GM23338 (cell line): ENCODE measurements at regions not wholly inside any gene's neighbourhood (a gene's known extent, or its start where the extent isn't known, plus 50 kb on each side); places are given as distances from the start of the nearest gene placed in this dataset.

Source experiments
- ATAC-seq: fragments of 200-7000 bp; cut with Tn5 transposase; 3 replicates; pipeline ENCODE4 v1.9.1; 2020
- DNase-seq: peaks from one replicate; pipeline ENCODE4 v3.0.0-alpha.2; 2015; ENCODE audit warnings: low spot score
- H2AFZ ChIP-seq: fragments of 200-600 bp; sonication (generic); 2 replicates; pipeline ENCODE4 v1.8.0; 2016; ENCODE audit warnings: antibody characterized with exemption, mild to moderate bottlenecking, moderate library complexity
- H3F3A ChIP-seq: fragments of 200-600 bp; sonication (generic); replicated peaks from 2 replicates; pipeline ENCODE4 v1.8.0; 2017; ENCODE audit warnings: antibody characterized with exemption, mixed run types, low read depth
- H3K27ac ChIP-seq: fragments of 200-600 bp; sonication (generic); 2 replicates; pipeline ENCODE4 v1.6.1; 2016; ENCODE audit warnings: low read depth
- H3K27me3 ChIP-seq: fragments of 200-600 bp; sonication (generic); 2 replicates; pipeline ENCODE4 v1.8.0; 2016; ENCODE audit warnings: mild to moderate bottlenecking, mixed run types, moderate library complexity; ENCODE audit not compliant: insufficient read depth
- H3K36me3 ChIP-seq: fragments of 200-600 bp; sonication (generic); 2 replicates; pipeline ENCODE4 v1.8.0; 2016; ENCODE audit warnings: mild to moderate bottlenecking; ENCODE audit not compliant: insufficient read depth
- H3K4me1 ChIP-seq: fragments of 200-600 bp; sonication (generic); 2 replicates; pipeline ENCODE4 v1.8.0; 2016; ENCODE audit warnings: mild to moderate bottlenecking, moderate library complexity; ENCODE audit not compliant: insufficient read depth
- H3K4me2 ChIP-seq: fragments of 200-600 bp; sonication (generic); 2 replicates; pipeline ENCODE4 v1.7.1; 2017; ENCODE audit warnings: mixed run types
- H3K4me3 ChIP-seq: fragments of 200-600 bp; sonication (generic); 2 replicates; pipeline ENCODE4 v1.6.1; 2016; ENCODE audit warnings: mixed run types
- H3K79me2 ChIP-seq: fragments of 200-600 bp; sonication (generic); replicated peaks from 2 replicates; pipeline ENCODE4 v1.8.0; 2017; ENCODE audit warnings: mild to moderate bottlenecking; ENCODE audit not compliant: insufficient read depth
- H3K9me2 ChIP-seq: fragments of 200-600 bp; sonication (generic); 2 replicates; pipeline ENCODE4 v1.8.0; 2017; ENCODE audit not compliant: insufficient read depth
- H4K20me1 ChIP-seq: fragments of 200-600 bp; sonication (generic); replicated peaks from 2 replicates; pipeline ENCODE4 v1.8.0; 2017; ENCODE audit warnings: mild to moderate bottlenecking; ENCODE audit not compliant: insufficient read depth
- H3K27ac Mint-ChIP-seq: 2 replicates; pipeline ENCODE4 v1.8.0; 2020; ENCODE audit warnings: inconsistent platforms, mild to moderate bottlenecking, moderate library complexity, mixed read lengths
- H3K27me3 Mint-ChIP-seq: 3 replicates; pipeline ENCODE4 v1.8.0; 2022; ENCODE audit warnings: low read depth, mild to moderate bottlenecking, moderate library complexity, mixed read lengths, inconsistent platforms; ENCODE audit not compliant: insufficient read depth, poor library complexity
- H3K36me3 Mint-ChIP-seq: 3 replicates; pipeline ENCODE4 v1.8.0; 2021; ENCODE audit warnings: low read depth, mild to moderate bottlenecking, inconsistent platforms, moderate library complexity, mixed read lengths
- H3K4me1 Mint-ChIP-seq: 3 replicates; pipeline ENCODE4 v1.8.0; 2020; ENCODE audit warnings: mild to moderate bottlenecking, inconsistent platforms, mixed read lengths
- H3K4me3 Mint-ChIP-seq: 3 replicates; pipeline ENCODE4 v1.8.0; 2021; ENCODE audit warnings: moderate library complexity, mild to moderate bottlenecking, inconsistent platforms, mixed read lengths
- H3K9me3 Mint-ChIP-seq: 3 replicates; pipeline ENCODE4 v1.8.0; 2020; ENCODE audit warnings: moderate library complexity, mild to moderate bottlenecking, inconsistent platforms, mixed read lengths
- CREB1 ChIP-seq: fragments of 250-450 bp; sonication (Bioruptor Pico); IDR thresholded peaks from 2 replicates; pipeline ENCODE4 v1.5.0; 2020; ENCODE audit warnings: low read depth, mild to moderate bottlenecking, moderate library complexity
- EZH2 ChIP-seq: fragments of 200-600 bp; sonication (generic); IDR thresholded peaks from one replicate; pipeline ENCODE4 v1.8.0; 2017; ENCODE audit warnings: antibody characterized with exemption, mild to moderate bottlenecking, low read depth; ENCODE audit not compliant: unreplicated experiment
- EZH2phosphoT487 ChIP-seq: fragments of 200-600 bp; sonication (generic); IDR thresholded peaks from one replicate; pipeline ENCODE4 v1.8.1; 2018; ENCODE audit warnings: antibody characterized with exemption; ENCODE audit not compliant: unreplicated experiment
- JUNB ChIP-seq: IDR thresholded peaks from one replicate; pipeline ENCODE4 v1.6.1; 2016; ENCODE audit warnings: antibody characterized with exemption; ENCODE audit not compliant: unreplicated experiment
- NANOG ChIP-seq: IDR thresholded peaks from 2 replicates; pipeline ENCODE4 v1.6.1; 2016; ENCODE audit warnings: antibody characterized with exemption, borderline replicate concordance
- POLR2AphosphoS5 ChIP-seq: IDR thresholded peaks from 2 replicates; pipeline ENCODE4 v1.6.1; 2016; ENCODE audit warnings: antibody characterized with exemption, low read depth
- STAT1 ChIP-seq: IDR thresholded peaks from one replicate; pipeline ENCODE4 v1.6.1; 2016; ENCODE audit warnings: antibody characterized with exemption; ENCODE audit not compliant: unreplicated experiment
- ZNF114 ChIP-seq: fragments of 250-450 bp; sonication (Bioruptor Pico); IDR thresholded peaks from 2 replicates; pipeline ENCODE4 v1.5.0; 2020; ENCODE audit warnings: mild to moderate bottlenecking, moderate library complexity
- ZNF331 ChIP-seq: fragments of 250-450 bp; sonication (Bioruptor Pico); IDR thresholded peaks from 2 replicates; pipeline ENCODE4 v1.5.0; 2020; ENCODE audit warnings: low read depth, mild to moderate bottlenecking, moderate library complexity
- TF ChIP-seq, protein P1 (sequence below): IDR thresholded peaks from 2 replicates; pipeline ENCODE4 v1.6.1; 2016; ENCODE audit warnings: antibody characterized with exemption
- TF ChIP-seq, protein P2 (sequence below): IDR thresholded peaks from one replicate; pipeline ENCODE4 v1.6.1; 2018; ENCODE audit warnings: antibody characterized with exemption; ENCODE audit not compliant: unreplicated experiment
- TF ChIP-seq, protein P3 (sequence below): fragments of 250-450 bp; sonication (Bioruptor Pico); IDR thresholded peaks from 2 replicates; pipeline ENCODE4 v1.5.0; 2020; ENCODE audit warnings: mild to moderate bottlenecking, moderate library complexity
- TF ChIP-seq, protein P4 (sequence below), 2 experiments: fragments of 200-600 bp in 1 of 2; sonication (generic) in 1 of 2; conservative IDR thresholded peaks; 2 replicates each; pipeline versions ENCODE4 v1.5.1 to v1.6.1; 2016 to 2017; ENCODE audit warnings: antibody characterized with exemption in 2 of 2, low read depth in 2 of 2, mild to moderate bottlenecking in 2 of 2, moderate library complexity in 1 of 2

DNA sequence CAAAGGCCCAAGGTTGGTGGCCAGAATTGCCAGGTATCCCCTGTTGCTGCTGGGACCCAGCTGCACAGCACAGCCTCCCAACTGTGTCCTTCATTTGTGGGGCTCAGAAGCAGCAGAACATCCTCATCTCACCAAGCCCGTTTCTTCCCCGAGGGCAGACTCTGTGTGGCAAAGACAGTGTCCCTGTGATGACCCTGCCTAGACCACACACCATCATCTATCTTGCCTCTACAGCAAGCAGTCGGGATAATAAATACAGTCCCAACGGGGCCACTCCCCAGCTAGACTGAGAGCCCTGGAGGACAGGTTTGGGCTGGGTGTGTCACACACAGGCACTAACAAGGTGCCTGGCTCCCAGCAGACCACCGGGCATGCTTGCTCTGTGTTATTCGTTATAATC, 93.4 kb downstream of the PTGR3 start:
- Histone ChIP-seq H3K79me2 (no peaks in the 10 kb centered on the region), H3K36me3 (no peaks in the 10 kb centered on the region), H4K20me1 (no peaks in the 10 kb centered on the region), H3F3A (no peaks in the 10 kb centered on the region), H3K4me3 (no peak overlapping the region), H3K4me1 (no peaks in the 10 kb centered on the region), H2AFZ (no peak overlapping the region), H3K9me2 (peaks cover 6% of the 10 kb centered on the region; the same call in 1 of the 2 replicates), H3K4me2 (no peak overlapping the region), H3K27ac (no peak overlapping the region), H3K27me3 (no peaks in the 10 kb centered on the region)
- no peaks in the 10 kb centered on the region for H3K4me1 Mint-ChIP-seq
- no peaks in the 10 kb centered on the region for H3K36me3 Mint-ChIP-seq
- no peak for TF ChIP-seq STAT1
- TF ChIP-seq EZH2 = no peak
- TF ChIP-seq ZNF114 = no peak
- TF ChIP-seq EZH2phosphoT487 = no peak
- TF ChIP-seq, protein P1, sequence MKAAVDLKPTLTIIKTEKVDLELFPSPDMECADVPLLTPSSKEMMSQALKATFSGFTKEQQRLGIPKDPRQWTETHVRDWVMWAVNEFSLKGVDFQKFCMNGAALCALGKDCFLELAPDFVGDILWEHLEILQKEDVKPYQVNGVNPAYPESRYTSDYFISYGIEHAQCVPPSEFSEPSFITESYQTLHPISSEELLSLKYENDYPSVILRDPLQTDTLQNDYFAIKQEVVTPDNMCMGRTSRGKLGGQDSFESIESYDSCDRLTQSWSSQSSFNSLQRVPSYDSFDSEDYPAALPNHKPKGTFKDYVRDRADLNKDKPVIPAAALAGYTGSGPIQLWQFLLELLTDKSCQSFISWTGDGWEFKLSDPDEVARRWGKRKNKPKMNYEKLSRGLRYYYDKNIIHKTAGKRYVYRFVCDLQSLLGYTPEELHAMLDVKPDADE = no peak
- TF ChIP-seq, protein P2, sequence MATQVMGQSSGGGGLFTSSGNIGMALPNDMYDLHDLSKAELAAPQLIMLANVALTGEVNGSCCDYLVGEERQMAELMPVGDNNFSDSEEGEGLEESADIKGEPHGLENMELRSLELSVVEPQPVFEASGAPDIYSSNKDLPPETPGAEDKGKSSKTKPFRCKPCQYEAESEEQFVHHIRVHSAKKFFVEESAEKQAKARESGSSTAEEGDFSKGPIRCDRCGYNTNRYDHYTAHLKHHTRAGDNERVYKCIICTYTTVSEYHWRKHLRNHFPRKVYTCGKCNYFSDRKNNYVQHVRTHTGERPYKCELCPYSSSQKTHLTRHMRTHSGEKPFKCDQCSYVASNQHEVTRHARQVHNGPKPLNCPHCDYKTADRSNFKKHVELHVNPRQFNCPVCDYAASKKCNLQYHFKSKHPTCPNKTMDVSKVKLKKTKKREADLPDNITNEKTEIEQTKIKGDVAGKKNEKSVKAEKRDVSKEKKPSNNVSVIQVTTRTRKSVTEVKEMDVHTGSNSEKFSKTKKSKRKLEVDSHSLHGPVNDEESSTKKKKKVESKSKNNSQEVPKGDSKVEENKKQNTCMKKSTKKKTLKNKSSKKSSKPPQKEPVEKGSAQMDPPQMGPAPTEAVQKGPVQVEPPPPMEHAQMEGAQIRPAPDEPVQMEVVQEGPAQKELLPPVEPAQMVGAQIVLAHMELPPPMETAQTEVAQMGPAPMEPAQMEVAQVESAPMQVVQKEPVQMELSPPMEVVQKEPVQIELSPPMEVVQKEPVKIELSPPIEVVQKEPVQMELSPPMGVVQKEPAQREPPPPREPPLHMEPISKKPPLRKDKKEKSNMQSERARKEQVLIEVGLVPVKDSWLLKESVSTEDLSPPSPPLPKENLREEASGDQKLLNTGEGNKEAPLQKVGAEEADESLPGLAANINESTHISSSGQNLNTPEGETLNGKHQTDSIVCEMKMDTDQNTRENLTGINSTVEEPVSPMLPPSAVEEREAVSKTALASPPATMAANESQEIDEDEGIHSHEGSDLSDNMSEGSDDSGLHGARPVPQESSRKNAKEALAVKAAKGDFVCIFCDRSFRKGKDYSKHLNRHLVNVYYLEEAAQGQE = no peak
- TF ChIP-seq POLR2AphosphoS5 = no peak
- TF ChIP-seq, protein P3, sequence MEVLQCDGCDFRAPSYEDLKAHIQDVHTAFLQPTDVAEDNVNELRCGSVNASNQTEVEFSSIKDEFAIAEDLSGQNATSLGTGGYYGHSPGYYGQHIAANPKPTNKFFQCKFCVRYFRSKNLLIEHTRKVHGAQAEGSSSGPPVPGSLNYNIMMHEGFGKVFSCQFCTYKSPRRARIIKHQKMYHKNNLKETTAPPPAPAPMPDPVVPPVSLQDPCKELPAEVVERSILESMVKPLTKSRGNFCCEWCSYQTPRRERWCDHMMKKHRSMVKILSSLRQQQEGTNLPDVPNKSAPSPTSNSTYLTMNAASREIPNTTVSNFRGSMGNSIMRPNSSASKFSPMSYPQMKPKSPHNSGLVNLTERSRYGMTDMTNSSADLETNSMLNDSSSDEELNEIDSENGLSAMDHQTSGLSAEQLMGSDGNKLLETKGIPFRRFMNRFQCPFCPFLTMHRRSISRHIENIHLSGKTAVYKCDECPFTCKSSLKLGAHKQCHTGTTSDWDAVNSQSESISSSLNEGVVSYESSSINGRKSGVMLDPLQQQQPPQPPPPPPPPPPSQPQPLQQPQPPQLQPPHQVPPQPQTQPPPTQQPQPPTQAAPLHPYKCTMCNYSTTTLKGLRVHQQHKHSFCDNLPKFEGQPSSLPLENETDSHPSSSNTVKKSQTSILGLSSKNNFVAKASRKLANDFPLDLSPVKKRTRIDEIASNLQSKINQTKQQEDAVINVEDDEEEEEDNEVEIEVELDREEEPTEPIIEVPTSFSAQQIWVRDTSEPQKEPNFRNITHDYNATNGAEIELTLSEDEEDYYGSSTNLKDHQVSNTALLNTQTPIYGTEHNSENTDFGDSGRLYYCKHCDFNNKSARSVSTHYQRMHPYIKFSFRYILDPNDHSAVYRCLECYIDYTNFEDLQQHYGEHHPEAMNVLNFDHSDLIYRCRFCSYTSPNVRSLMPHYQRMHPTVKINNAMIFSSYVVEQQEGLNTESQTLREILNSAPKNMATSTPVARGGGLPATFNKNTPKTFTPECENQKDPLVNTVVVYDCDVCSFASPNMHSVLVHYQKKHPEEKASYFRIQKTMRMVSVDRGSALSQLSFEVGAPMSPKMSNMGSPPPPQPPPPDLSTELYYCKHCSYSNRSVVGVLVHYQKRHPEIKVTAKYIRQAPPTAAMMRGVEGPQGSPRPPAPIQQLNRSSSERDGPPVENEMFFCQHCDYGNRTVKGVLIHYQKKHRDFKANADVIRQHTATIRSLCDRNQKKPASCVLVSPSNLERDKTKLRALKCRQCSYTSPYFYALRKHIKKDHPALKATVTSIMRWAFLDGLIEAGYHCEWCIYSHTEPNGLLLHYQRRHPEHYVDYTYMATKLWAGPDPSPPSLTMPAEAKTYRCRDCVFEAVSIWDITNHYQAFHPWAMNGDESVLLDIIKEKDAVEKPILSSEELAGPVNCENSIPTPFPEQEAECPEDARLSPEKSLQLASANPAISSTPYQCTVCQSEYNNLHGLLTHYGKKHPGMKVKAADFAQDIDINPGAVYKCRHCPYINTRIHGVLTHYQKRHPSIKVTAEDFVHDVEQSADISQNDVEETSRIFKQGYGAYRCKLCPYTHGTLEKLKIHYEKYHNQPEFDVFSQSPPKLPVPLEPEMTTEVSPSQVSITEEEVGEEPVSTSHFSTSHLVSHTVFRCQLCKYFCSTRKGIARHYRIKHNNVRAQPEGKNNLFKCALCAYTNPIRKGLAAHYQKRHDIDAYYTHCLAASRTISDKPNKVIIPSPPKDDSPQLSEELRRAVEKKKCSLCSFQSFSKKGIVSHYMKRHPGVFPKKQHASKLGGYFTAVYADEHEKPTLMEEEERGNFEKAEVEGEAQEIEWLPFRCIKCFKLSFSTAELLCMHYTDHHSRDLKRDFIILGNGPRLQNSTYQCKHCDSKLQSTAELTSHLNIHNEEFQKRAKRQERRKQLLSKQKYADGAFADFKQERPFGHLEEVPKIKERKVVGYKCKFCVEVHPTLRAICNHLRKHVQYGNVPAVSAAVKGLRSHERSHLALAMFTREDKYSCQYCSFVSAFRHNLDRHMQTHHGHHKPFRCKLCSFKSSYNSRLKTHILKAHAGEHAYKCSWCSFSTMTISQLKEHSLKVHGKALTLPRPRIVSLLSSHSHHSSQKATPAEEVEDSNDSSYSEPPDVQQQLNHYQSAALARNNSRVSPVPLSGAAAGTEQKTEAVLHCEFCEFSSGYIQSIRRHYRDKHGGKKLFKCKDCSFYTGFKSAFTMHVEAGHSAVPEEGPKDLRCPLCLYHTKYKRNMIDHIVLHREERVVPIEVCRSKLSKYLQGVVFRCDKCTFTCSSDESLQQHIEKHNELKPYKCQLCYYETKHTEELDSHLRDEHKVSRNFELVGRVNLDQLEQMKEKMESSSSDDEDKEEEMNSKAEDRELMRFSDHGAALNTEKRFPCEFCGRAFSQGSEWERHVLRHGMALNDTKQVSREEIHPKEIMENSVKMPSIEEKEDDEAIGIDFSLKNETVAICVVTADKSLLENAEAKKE = no peak
- TF ChIP-seq NANOG = no peak
- no peak for TF ChIP-seq ZNF331
- TF ChIP-seq, protein P4, sequence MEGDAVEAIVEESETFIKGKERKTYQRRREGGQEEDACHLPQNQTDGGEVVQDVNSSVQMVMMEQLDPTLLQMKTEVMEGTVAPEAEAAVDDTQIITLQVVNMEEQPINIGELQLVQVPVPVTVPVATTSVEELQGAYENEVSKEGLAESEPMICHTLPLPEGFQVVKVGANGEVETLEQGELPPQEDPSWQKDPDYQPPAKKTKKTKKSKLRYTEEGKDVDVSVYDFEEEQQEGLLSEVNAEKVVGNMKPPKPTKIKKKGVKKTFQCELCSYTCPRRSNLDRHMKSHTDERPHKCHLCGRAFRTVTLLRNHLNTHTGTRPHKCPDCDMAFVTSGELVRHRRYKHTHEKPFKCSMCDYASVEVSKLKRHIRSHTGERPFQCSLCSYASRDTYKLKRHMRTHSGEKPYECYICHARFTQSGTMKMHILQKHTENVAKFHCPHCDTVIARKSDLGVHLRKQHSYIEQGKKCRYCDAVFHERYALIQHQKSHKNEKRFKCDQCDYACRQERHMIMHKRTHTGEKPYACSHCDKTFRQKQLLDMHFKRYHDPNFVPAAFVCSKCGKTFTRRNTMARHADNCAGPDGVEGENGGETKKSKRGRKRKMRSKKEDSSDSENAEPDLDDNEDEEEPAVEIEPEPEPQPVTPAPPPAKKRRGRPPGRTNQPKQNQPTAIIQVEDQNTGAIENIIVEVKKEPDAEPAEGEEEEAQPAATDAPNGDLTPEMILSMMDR (conservative IDR thresholded peaks at IDR 0.05; ENCODE audit: low read depth in 2 of 2) = no peak
- no peak for TF ChIP-seq CREB1
- no peak for TF ChIP-seq JUNB
- H3K9me3 Mint-ChIP-seq = no peaks in the 10 kb centered on the region
- peaks cover 6% of the 10 kb centered on the region for H3K27me3 Mint-ChIP-seq
- H3K27ac Mint-ChIP-seq = no peak overlapping the region
- no peak for ATAC-seq
- no peak overlapping the region for H3K4me3 Mint-ChIP-seq
- DNase-seq = no peak
